ENCODE measurements at regions not wholly inside any gene's neighbourhood (a gene's known extent, or its start where the extent isn't known, plus 50 kb on each side); places are given as distances from the start of the nearest gene placed in this dataset.

GRCh38 chr1:22237433-22238093, 94.7 kb upstream of the WNT4 start:
- Histone ChIP-seq H3K4me2 (ENCODE audit: insufficient read depth, low read length) (no peak overlapping the region), H2AFZ (ENCODE audit: low read depth, low read length) (no peak overlapping the region), H3K4me3 (replicated peaks in 1 of 3; ENCODE audit: insufficient read depth in 1 of 3, low read depth in 1 of 3, low read length in 3 of 3) (no peak overlapping the region), H3K27me3 (ENCODE audit: control insufficient read depth in 2 of 2, insufficient read depth in 2 of 2, low read length in 2 of 2) (peaks cover 7 to 8% of the 10 kb centered on the region in 2 experiments), H3K79me2 (ENCODE audit: control insufficient read depth, insufficient read depth, low read length) (no peaks in the 10 kb centered on the region), H3K9me1 (replicated peaks; ENCODE audit: control insufficient read depth, extremely low read depth, insufficient read depth, low read length) (no peaks in the 10 kb centered on the region), H3K4me1 (ENCODE audit: control insufficient read depth, extremely low read depth, insufficient read depth, low read length) (no peaks in the 10 kb centered on the region), H3K9me3 (replicated peaks; ENCODE audit: control insufficient read depth, insufficient read depth, low read length) (no peaks in the 10 kb centered on the region), H4K20me1 (replicated peaks; ENCODE audit: control insufficient read depth, extremely low read depth, insufficient read depth, low read length) (no peaks in the 10 kb centered on the region), H3K9ac (replicated peaks; ENCODE audit: extremely low read depth, insufficient read depth, low read length) (no peak overlapping the region), H3K36me3 (ENCODE audit: control insufficient read depth in 2 of 2, extremely low read depth in 1 of 2, insufficient read depth in 2 of 2, low read length in 2 of 2) (no peaks in the 10 kb centered on the region), H3K27ac (ENCODE audit: insufficient read depth, low read depth, low read length) (no peak overlapping the region)
- FAIRE-seq (no peak), DNase-seq (ENCODE audit: low read depth, low spot score) (no peak)
- CTCF ChIA-PET = no interaction called here
- no TSS peak for BruUV-seq (replicated peaks)
- intact Hi-C loops (cut with micrococcal nuclease) = no loop called here
- TF ChIP-seq, protein P1, sequence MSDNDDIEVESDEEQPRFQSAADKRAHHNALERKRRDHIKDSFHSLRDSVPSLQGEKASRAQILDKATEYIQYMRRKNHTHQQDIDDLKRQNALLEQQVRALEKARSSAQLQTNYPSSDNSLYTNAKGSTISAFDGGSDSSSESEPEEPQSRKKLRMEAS (IDR thresholded peaks at IDR 0.05; ENCODE audit: insufficient read depth, insufficient read length) = no peak
- TF ChIP-seq POLR2AphosphoS5 (IDR thresholded peaks at IDR 0.05; ENCODE audit: insufficient read depth, low read depth, low read length) (no peak), FOS (IDR thresholded peaks at IDR 0.05; ENCODE audit: borderline replicate concordance, insufficient read depth, low read length) (no peak), GATA2 (IDR thresholded peaks at IDR 0.05; ENCODE audit: insufficient read depth, insufficient read length, low read depth, low read length) (no peak), EZH2 (IDR thresholded peaks at IDR 0.05; ENCODE audit: borderline replicate concordance, low read depth, low read length, severe bottlenecking) (no peak), MYC (IDR thresholded peaks at IDR 0.05; ENCODE audit: low read depth, low read length) (no peak), CTCF (IDR thresholded peaks at IDR 0.05; ENCODE audit: extremely low read depth in 1 of 2, insufficient read depth in 1 of 2, low read depth in 1 of 2, low read length in 2 of 2) (no peak), JUN (IDR thresholded peaks at IDR 0.05; ENCODE audit: borderline replicate concordance, insufficient read depth, insufficient read length, low read depth) (no peak), POLR2A (IDR thresholded peaks at IDR 0.05; ENCODE audit: low read depth, low read length) (no peak)
- dilution Hi-C loops (cut with MboI; ENCODE audit: extremely low pct_ligation_motif_present, low sequenced_read_pairs) = no loop called here
- POLR2A ChIA-PET = no interaction called here

Data from endothelial cell of umbilical vein (primary cell).